GM20000 (cell line): ENCODE measurements at regions not wholly inside any gene's neighbourhood (a gene's known extent, or its start where the extent isn't known, plus 50 kb on each side); places are given as distances from the start of the nearest gene placed in this dataset.

ENCODE experiments used
- DNase-seq: peaks from one replicate; pipeline ENCODE4 v3.0.0; 2012; ENCODE audit warnings: low spot score
- CTCF ChIP-seq: IDR thresholded peaks from 2 replicates; pipeline ENCODE4 v1.5.1; 2012; ENCODE audit warnings: mild to moderate bottlenecking, control low read depth; ENCODE audit errors: extremely low read depth, missing control alignments

- DNase-seq: no peak
- no peak for TF ChIP-seq CTCF
Measured at GRCh38 chr6:146914489-146915483, 289.4 kb upstream of the STXBP5 start.

- no peak for DNase-seq
- no peak for TF ChIP-seq CTCF
Measured at GRCh38 chr6:146915671-146916127, 288.5 kb upstream of the STXBP5 start.

- no peak for DNase-seq
- no peak for TF ChIP-seq CTCF
Measured at GRCh38 chr6:146916435-146917025, 287.7 kb upstream of the STXBP5 start.

- no peak for DNase-seq
- TF ChIP-seq CTCF: no peak
Measured at GRCh38 chr6:146917182-146917581, 287.0 kb upstream of the STXBP5 start.

GRCh38 chr6:146917979-146918378 lies 286.2 kb upstream of the STXBP5 start:
- no peak for TF ChIP-seq CTCF
- DNase-seq: no peak

GRCh38 chr6:146919017-146919416 lies 285.2 kb upstream of the STXBP5 start:
- TF ChIP-seq CTCF: no peak
- no peak for DNase-seq

- TF ChIP-seq CTCF: no peak
- no peak for DNase-seq
Measured at GRCh38 chr6:146923205-146923833, 280.9 kb upstream of the STXBP5 start.
